SK-N-SH treated with all-trans-retinoic acid at 6 μM for 48 hours (cell line): ENCODE measurements at regions not wholly inside any gene's neighbourhood (a gene's known extent, or its start where the extent isn't known, plus 50 kb on each side); places are given as distances from the start of the nearest gene placed in this dataset.

Experiments used
- ATAC-seq: fragments of 200-7000 bp; cut with Tn5 transposase; 3 replicates; pipeline ENCODE4 v1.9.1; 2020; ENCODE audit warnings: mild to moderate bottlenecking, moderate library complexity
- ARNTL ChIP-seq: fragments of 450-650 bp; formaldehyde crosslinking; IDR thresholded peaks from 2 replicates; pipeline ENCODE4 v1.5.0; 2020; ENCODE audit warnings: low read depth, mild to moderate bottlenecking, moderate library complexity, borderline replicate concordance
- BACH2 ChIP-seq: fragments of 250-450 bp; sonication (Bioruptor Pico); IDR thresholded peaks from 2 replicates; pipeline ENCODE4 v1.9.0; 2021; ENCODE audit warnings: mild to moderate bottlenecking, borderline replicate concordance
- CREB5 ChIP-seq: fragments of 250-450 bp; sonication (Bioruptor Pico); IDR thresholded peaks from 2 replicates; pipeline ENCODE4 v1.5.1; 2020; ENCODE audit warnings: low read depth, mild to moderate bottlenecking, moderate library complexity
- CSDC2 ChIP-seq: fragments of 250-450 bp; sonication (Bioruptor Pico); IDR thresholded peaks from 2 replicates; pipeline ENCODE4 v1.5.0; 2020; ENCODE audit warnings: mild to moderate bottlenecking, moderate library complexity
- CSRNP3 ChIP-seq: fragments of 250-450 bp; sonication (Bioruptor Pico); IDR thresholded peaks from 2 replicates; pipeline ENCODE4 v1.5.1; 2021; ENCODE audit warnings: mild to moderate bottlenecking, moderate library complexity
- GLIS3 ChIP-seq: fragments of 250-450 bp; sonication (Bioruptor Pico); IDR thresholded peaks from 2 replicates; pipeline ENCODE4 v1.5.0; 2020; ENCODE audit warnings: mild to moderate bottlenecking, moderate library complexity
- ISL1 ChIP-seq: fragments of 250-450 bp; sonication (Bioruptor Pico); IDR thresholded peaks from 2 replicates; pipeline ENCODE4 v2.1.2; 2022; ENCODE audit warnings: mild to moderate bottlenecking, moderate library complexity
- OSR1 ChIP-seq: fragments of 250-450 bp; sonication (Bioruptor Pico); IDR thresholded peaks from 2 replicates; pipeline ENCODE4 v1.8.0; 2022; ENCODE audit warnings: moderate library complexity, mild to moderate bottlenecking, inconsistent platforms
- PPARA ChIP-seq: fragments of 250-450 bp; sonication (Bioruptor Pico); IDR thresholded peaks from 2 replicates; pipeline ENCODE4 v1.5.0; 2020; ENCODE audit warnings: mild to moderate bottlenecking, borderline replicate concordance
- RARB ChIP-seq: fragments of 250-450 bp; sonication (Bioruptor Pico); IDR thresholded peaks from 2 replicates; pipeline ENCODE4 v1.8.0; 2021; ENCODE audit warnings: mild to moderate bottlenecking, moderate library complexity
- TCF4 ChIP-seq: fragments of 250-450 bp; sonication (Bioruptor Pico); IDR thresholded peaks from 2 replicates; pipeline ENCODE4 v1.8.0; 2021; ENCODE audit warnings: mild to moderate bottlenecking, moderate library complexity, borderline replicate concordance
- TOX ChIP-seq: fragments of 250-450 bp; sonication (Bioruptor Pico); IDR thresholded peaks from 2 replicates; pipeline ENCODE4 v1.8.0; 2021; ENCODE audit warnings: mild to moderate bottlenecking, moderate library complexity, borderline replicate concordance
- ZC3H10 ChIP-seq: fragments of 250-450 bp; sonication (Bioruptor Pico); IDR thresholded peaks from 2 replicates; pipeline ENCODE4 v1.5.1; 2021; ENCODE audit warnings: mild to moderate bottlenecking, moderate library complexity
- ZFP3 ChIP-seq: fragments of 250-450 bp; sonication (Bioruptor Pico); IDR thresholded peaks from 2 replicates; pipeline ENCODE4 v1.5.0; 2020; ENCODE audit warnings: mild to moderate bottlenecking, moderate library complexity
- ZFP30 ChIP-seq: fragments of 450-650 bp; formaldehyde crosslinking; IDR thresholded peaks from 2 replicates; pipeline ENCODE4 v1.5.0; 2022; ENCODE audit warnings: mild to moderate bottlenecking, moderate library complexity
- ZNF565 ChIP-seq: fragments of 450-650 bp; formaldehyde crosslinking; conservative IDR thresholded peaks from 2 replicates; pipeline ENCODE4 v1.5.0; 2020; ENCODE audit warnings: low read depth, mild to moderate bottlenecking, moderate library complexity
- ZNF70 ChIP-seq: fragments of 450-650 bp; formaldehyde crosslinking; IDR thresholded peaks from 2 replicates; pipeline ENCODE4 v1.5.0; 2020; ENCODE audit warnings: mild to moderate bottlenecking, moderate library complexity
- ZNF8 ChIP-seq: fragments of 450-650 bp; formaldehyde crosslinking; IDR thresholded peaks from 2 replicates; pipeline ENCODE4 v1.5.0; 2020; ENCODE audit warnings: mild to moderate bottlenecking, moderate library complexity
- TF ChIP-seq, protein P1 (sequence below): fragments of 250-450 bp; sonication (Bioruptor Pico); IDR thresholded peaks from 2 replicates; pipeline ENCODE4 v1.8.0; 2020; ENCODE audit warnings: mild to moderate bottlenecking, moderate library complexity, borderline replicate concordance
- TF ChIP-seq, protein P2 (sequence below): fragments of 250-450 bp; sonication (Bioruptor Pico); IDR thresholded peaks from 2 replicates; pipeline ENCODE4 v1.8.0; 2021; ENCODE audit warnings: low read depth, mild to moderate bottlenecking, moderate library complexity, borderline replicate concordance
- TF ChIP-seq, protein P3 (sequence below): fragments of 250-450 bp; sonication (Bioruptor Pico); IDR thresholded peaks from 2 replicates; pipeline ENCODE4 v1.5.0; 2020; ENCODE audit warnings: mild to moderate bottlenecking, moderate library complexity

DNA sequence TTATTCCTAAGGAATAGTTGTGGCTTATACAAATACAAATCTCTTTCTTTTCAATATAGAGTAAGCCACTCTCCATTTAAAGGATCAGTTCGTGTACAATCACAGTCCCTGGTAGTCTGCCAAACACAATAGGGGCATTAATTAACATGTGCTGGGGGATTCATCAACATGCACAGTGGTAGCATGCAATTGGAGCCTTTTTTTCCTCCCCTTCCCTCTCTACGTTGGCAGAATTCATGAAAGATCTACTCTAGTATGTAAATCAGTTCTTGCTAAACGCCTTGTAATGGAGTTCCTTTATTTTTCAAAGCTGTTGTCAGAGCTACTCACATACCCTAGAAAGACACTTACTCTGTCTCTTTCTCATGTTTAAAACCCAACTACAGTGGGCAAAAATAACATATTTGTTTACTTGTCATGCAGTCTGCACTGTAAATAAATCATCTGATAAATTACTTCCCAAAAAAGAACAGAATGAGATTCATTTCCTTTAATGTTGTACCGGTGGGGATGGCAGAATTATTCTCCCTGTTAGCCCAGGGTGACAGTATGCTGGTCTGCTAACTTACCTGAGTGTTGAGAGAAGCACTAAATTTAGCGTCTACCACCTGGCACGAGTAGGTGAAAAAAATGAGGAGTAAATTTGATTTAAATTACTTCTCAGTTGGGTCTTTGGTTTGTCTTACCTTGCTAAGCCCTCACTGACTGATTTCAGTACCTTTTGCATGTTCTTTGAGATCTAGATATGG lies 341.5 kb upstream of the CCNH start:
- ATAC-seq = no peak
- TF ChIP-seq, protein P1, sequence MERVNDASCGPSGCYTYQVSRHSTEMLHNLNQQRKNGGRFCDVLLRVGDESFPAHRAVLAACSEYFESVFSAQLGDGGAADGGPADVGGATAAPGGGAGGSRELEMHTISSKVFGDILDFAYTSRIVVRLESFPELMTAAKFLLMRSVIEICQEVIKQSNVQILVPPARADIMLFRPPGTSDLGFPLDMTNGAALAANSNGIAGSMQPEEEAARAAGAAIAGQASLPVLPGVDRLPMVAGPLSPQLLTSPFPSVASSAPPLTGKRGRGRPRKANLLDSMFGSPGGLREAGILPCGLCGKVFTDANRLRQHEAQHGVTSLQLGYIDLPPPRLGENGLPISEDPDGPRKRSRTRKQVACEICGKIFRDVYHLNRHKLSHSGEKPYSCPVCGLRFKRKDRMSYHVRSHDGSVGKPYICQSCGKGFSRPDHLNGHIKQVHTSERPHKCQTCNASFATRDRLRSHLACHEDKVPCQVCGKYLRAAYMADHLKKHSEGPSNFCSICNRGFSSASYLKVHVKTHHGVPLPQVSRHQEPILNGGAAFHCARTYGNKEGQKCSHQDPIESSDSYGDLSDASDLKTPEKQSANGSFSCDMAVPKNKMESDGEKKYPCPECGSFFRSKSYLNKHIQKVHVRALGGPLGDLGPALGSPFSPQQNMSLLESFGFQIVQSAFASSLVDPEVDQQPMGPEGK = no peak
- no peak for TF ChIP-seq CSRNP3 (CRISPR knock-in tag)
- no peak for TF ChIP-seq BACH2 (CRISPR knock-in tag)
- no peak for TF ChIP-seq ZNF70

DNA sequence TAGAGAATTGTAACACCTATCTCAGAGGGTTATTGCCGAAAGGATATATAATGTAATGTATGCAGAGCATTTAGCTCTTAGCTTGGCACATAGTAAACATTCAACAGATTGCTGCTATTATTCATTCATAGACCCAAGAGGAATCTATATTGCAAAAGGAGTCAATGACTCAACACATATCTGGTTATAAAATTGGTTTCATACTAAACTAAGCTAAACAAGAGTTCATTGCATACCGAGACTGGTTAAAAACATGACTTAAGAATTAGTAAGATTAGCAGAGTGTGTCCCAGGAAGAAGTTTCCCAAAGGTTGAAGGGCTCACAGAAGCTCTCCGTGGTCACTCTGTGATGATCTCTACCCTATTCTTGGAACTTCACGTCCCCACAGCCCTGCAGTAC lies 339.6 kb upstream of the CCNH start:
- ATAC-seq = no peak
- no peak for TF ChIP-seq BACH2 (CRISPR knock-in tag)

- TF ChIP-seq TCF4 (CRISPR knock-in tag) (no peak), ZFP3 (CRISPR knock-in tag) (no peak), RARB (CRISPR knock-in tag) (no peak), CREB5 (CRISPR knock-in tag) (no peak), ZNF70 (no peak), CSDC2 (CRISPR knock-in tag) (no peak), CSRNP3 (CRISPR knock-in tag) (no peak), ARNTL (CRISPR knock-in tag) (no peak), OSR1 (CRISPR knock-in tag) (no peak), TOX (CRISPR knock-in tag) (no peak), ZNF8 (CRISPR knock-in tag) (no peak), ZNF565 (CRISPR knock-in tag) (no peak), PPARA (CRISPR knock-in tag) (no peak), ZC3H10 (no peak), ZFP30 (CRISPR knock-in tag) (no peak), GLIS3 (CRISPR knock-in tag) (no peak), ISL1 (CRISPR knock-in tag) (no peak)
- TF ChIP-seq, protein P2, sequence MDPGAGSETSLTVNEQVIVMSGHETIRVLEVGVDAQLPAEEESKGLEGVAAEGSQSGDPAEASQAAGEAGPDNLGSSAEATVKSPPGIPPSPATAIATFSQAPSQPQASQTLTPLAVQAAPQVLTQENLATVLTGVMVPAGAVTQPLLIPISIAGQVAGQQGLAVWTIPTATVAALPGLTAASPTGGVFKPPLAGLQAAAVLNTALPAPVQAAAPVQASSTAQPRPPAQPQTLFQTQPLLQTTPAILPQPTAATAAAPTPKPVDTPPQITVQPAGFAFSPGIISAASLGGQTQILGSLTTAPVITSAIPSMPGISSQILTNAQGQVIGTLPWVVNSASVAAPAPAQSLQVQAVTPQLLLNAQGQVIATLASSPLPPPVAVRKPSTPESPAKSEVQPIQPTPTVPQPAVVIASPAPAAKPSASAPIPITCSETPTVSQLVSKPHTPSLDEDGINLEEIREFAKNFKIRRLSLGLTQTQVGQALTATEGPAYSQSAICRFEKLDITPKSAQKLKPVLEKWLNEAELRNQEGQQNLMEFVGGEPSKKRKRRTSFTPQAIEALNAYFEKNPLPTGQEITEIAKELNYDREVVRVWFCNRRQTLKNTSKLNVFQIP (CRISPR knock-in tag) = no peak
- TF ChIP-seq, protein P1 = no peak
- TF ChIP-seq, protein P3, sequence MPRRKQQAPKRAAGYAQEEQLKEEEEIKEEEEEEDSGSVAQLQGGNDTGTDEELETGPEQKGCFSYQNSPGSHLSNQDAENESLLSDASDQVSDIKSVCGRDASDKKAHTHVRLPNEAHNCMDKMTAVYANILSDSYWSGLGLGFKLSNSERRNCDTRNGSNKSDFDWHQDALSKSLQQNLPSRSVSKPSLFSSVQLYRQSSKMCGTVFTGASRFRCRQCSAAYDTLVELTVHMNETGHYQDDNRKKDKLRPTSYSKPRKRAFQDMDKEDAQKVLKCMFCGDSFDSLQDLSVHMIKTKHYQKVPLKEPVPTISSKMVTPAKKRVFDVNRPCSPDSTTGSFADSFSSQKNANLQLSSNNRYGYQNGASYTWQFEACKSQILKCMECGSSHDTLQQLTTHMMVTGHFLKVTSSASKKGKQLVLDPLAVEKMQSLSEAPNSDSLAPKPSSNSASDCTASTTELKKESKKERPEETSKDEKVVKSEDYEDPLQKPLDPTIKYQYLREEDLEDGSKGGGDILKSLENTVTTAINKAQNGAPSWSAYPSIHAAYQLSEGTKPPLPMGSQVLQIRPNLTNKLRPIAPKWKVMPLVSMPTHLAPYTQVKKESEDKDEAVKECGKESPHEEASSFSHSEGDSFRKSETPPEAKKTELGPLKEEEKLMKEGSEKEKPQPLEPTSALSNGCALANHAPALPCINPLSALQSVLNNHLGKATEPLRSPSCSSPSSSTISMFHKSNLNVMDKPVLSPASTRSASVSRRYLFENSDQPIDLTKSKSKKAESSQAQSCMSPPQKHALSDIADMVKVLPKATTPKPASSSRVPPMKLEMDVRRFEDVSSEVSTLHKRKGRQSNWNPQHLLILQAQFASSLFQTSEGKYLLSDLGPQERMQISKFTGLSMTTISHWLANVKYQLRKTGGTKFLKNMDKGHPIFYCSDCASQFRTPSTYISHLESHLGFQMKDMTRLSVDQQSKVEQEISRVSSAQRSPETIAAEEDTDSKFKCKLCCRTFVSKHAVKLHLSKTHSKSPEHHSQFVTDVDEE (CRISPR knock-in tag) = no peak
- ATAC-seq = no peak
These were observed 339.1 kb upstream of the CCNH start for GRCh38 chr5:87751824-87752223.
